GM12878 (cell line): ENCODE measurements at regions not wholly inside any gene's neighbourhood (a gene's known extent, or its start where the extent isn't known, plus 50 kb on each side); places are given as distances from the start of the nearest gene placed in this dataset.

ENCODE experiments used
- ATAC-seq: fragments of 200-7000 bp; cut with Tn5 transposase; 3 replicates; pipeline ENCODE4 v1.9.1; 2020; ENCODE audit warnings: mild to moderate bottlenecking, moderate library complexity
- BruUV-seq: library from RNA; stranded (reverse); fragments of 400-500 nt; replicated peaks from 2 replicates; lab custom pipeline; 2021; lab: Mats Ljungman, UMichigan
- CTCF ChIA-PET: fragments of 300-600 bp; sonication (Branson Sonifier 250); formaldehyde crosslinking; extraction: SDS; loops from one replicate; lab custom pipeline; 2021; ENCODE audit warnings: inconsistent platforms; lab: Yijun Ruan, JAX
- POLR2A ChIA-PET: fragments of 350-600 bp; formaldehyde crosslinking; extraction: SDS; loops from one replicate; lab custom pipeline; 2021; ENCODE audit warnings: inconsistent platforms; lab: Charles Lee
- RAD21 ChIA-PET: fragments of 300-600 bp; sonication (Branson Sonifier 250); formaldehyde crosslinking; loops from one replicate; lab custom pipeline; 2023; ENCODE audit warnings: antibody characterized with exemption; ENCODE audit not compliant: unreplicated experiment; lab: Charles Lee
- SMC1A ChIA-PET: fragments of 300-600 bp; sonication (Branson Sonifier 250); formaldehyde crosslinking; loops from one replicate; lab custom pipeline; 2023; ENCODE audit not compliant: unreplicated experiment, uncharacterized antibody; lab: Charles Lee
- DNase-seq: peaks from one replicate; pipeline ENCODE4 v3.0.0-alpha.2; 2011; ENCODE audit warnings: low read depth, low spot score
- FAIRE-seq: peaks from 3 replicates; lab custom pipeline; 2011; peaks lifted over from hg19 to GRCh38; lab: Jason Lieb, UNC
- H2AFZ ChIP-seq: 2 replicates; pipeline ENCODE4 v1.6.0; 2011; ENCODE audit warnings: low read depth, low read length, control low read depth; ENCODE audit not compliant: control insufficient read depth
- H3K27ac ChIP-seq: 2 replicates; pipeline ENCODE4 v1.5.1; 2011; ENCODE audit warnings: control low read depth; ENCODE audit not compliant: control insufficient read depth, insufficient read depth
- H3K27me3 ChIP-seq, 2 experiments: replicated peaks in 1 of 2; 2 replicates each; pipeline versions ENCODE4 v1.6.0 to v1.6.1; 2011; ENCODE audit warnings: low read length in 1 of 2; ENCODE audit not compliant: control insufficient read depth in 2 of 2, insufficient read depth in 2 of 2
- H3K36me3 ChIP-seq, 2 experiments: 2 replicates each; pipeline ENCODE4 v1.5.1; 2011; ENCODE audit warnings: low read length in 1 of 2; ENCODE audit not compliant: control insufficient read depth in 2 of 2, insufficient read depth in 2 of 2
- H3K4me1 ChIP-seq: 2 replicates; pipeline ENCODE4 v1.6.1; 2011; ENCODE audit warnings: mild to moderate bottlenecking, low read length, moderate library complexity, mixed read lengths; ENCODE audit not compliant: control insufficient read depth, insufficient read depth
- H3K4me2 ChIP-seq: 2 replicates; pipeline ENCODE4 v1.6.0; 2011; ENCODE audit warnings: control low read depth; ENCODE audit not compliant: control insufficient read depth, insufficient read depth
- H3K4me3 ChIP-seq: fragments of 200-600 bp; sonication (generic); 2 replicates; pipeline ENCODE4 v1.5.1; 2016
- H3K79me2 ChIP-seq: 2 replicates; pipeline ENCODE4 v1.6.0; 2011; ENCODE audit warnings: low read length; ENCODE audit not compliant: control insufficient read depth, insufficient read depth
- H3K9ac ChIP-seq: 2 replicates; pipeline ENCODE4 v1.8.0; 2011; ENCODE audit warnings: low read length, control low read depth, mixed read lengths; ENCODE audit not compliant: control insufficient read depth, insufficient read depth
- H3K9me3 ChIP-seq: replicated peaks from 3 replicates; pipeline ENCODE4 v1.5.1; 2011; ENCODE audit warnings: mild to moderate bottlenecking, low read length; ENCODE audit not compliant: control insufficient read depth, insufficient read depth
- H4K20me1 ChIP-seq: 2 replicates; pipeline ENCODE4 v1.6.0; 2011; ENCODE audit not compliant: control insufficient read depth, insufficient read depth
- CREB1 ChIP-seq: IDR thresholded peaks from 2 replicates; pipeline ENCODE4 v1.6.1; 2012; ENCODE audit warnings: low read depth, mild to moderate bottlenecking, inconsistent platforms
- SRF ChIP-seq, 2 experiments: IDR thresholded peaks; 2 replicates each; pipeline ENCODE4 v1.6.1; 2011; ENCODE audit warnings: low read depth in 2 of 2, low read length in 2 of 2, mild to moderate bottlenecking in 1 of 2, moderate library complexity in 1 of 2
- TCF3 ChIP-seq: IDR thresholded peaks from 2 replicates; pipeline ENCODE4 v1.6.1; 2012; ENCODE audit warnings: low read depth, mild to moderate bottlenecking, low read length, borderline replicate concordance; ENCODE audit not compliant: insufficient read depth
- ZNF384 ChIP-seq: IDR thresholded peaks from 2 replicates; pipeline ENCODE4 v1.6.1; 2012; ENCODE audit warnings: low read depth, mild to moderate bottlenecking, low read length, improper control_type of control experiment, borderline replicate concordance
- WGBS: methylation state at CpG from one replicate; pipeline ENCODE4 v1.1.6; 2016; ENCODE audit warnings: low lambda C conversion rate; ENCODE audit not compliant: insufficient replicate concordance, insufficient coverage; ENCODE audit errors: missing lambda C conversion rate; 5-methylcytosine and 5-hydroxymethylcytosine counted together
- in situ Hi-C: fragments of 300-500 bp; cut with MboI; formaldehyde crosslinking; loops from 9 replicates; pipeline ENCODE4 v1.14.3; 2018; ENCODE audit warnings: mixed read lengths
- intact Hi-C: fragments of 100-400 bp; cut with micrococcal nuclease; formaldehyde crosslinking; loops from one replicate; pipeline ENCODE4 v1.14.2; 2022; ENCODE audit not compliant: unreplicated experiment
- TF ChIP-seq, protein P1 (sequence below): fragments of 450-650 bp; IDR thresholded peaks from 2 replicates; pipeline ENCODE4 v1.6.1; 2017; ENCODE audit warnings: mild to moderate bottlenecking, moderate library complexity
- TF ChIP-seq, protein P2 (sequence below): fragments of 150-350 bp; IDR thresholded peaks from 2 replicates; pipeline ENCODE4 v1.6.1; 2016; ENCODE audit warnings: low read depth, low read length

DNA sequence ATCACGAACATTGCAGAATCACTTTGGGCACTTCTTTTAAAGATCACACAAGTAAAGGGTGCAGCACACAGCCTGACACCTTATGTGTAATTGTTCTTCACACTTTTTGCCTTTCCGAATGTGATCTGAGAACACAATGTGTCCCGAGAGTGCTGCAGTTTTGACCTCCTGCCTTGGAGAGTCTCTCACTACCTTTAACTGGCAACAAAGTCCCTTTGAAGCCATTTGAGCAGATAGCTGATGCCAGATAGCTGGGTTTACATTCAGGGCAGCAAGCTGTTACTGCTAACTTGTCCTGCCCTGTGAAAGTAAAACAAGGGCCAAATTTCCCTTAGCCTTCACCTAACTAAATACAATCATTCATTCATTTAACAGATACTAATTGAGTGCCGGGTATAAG, 411.0 kb upstream of the DYNLRB2 start:
- ATAC-seq (no peak), FAIRE-seq (no peak), DNase-seq (no peak)
- intact Hi-C loops (no loop called here), in situ Hi-C loops (no loop called here)
- TF ChIP-seq TCF3 = no peak
- no peak for TF ChIP-seq ZNF384
- TF ChIP-seq, protein P1, sequence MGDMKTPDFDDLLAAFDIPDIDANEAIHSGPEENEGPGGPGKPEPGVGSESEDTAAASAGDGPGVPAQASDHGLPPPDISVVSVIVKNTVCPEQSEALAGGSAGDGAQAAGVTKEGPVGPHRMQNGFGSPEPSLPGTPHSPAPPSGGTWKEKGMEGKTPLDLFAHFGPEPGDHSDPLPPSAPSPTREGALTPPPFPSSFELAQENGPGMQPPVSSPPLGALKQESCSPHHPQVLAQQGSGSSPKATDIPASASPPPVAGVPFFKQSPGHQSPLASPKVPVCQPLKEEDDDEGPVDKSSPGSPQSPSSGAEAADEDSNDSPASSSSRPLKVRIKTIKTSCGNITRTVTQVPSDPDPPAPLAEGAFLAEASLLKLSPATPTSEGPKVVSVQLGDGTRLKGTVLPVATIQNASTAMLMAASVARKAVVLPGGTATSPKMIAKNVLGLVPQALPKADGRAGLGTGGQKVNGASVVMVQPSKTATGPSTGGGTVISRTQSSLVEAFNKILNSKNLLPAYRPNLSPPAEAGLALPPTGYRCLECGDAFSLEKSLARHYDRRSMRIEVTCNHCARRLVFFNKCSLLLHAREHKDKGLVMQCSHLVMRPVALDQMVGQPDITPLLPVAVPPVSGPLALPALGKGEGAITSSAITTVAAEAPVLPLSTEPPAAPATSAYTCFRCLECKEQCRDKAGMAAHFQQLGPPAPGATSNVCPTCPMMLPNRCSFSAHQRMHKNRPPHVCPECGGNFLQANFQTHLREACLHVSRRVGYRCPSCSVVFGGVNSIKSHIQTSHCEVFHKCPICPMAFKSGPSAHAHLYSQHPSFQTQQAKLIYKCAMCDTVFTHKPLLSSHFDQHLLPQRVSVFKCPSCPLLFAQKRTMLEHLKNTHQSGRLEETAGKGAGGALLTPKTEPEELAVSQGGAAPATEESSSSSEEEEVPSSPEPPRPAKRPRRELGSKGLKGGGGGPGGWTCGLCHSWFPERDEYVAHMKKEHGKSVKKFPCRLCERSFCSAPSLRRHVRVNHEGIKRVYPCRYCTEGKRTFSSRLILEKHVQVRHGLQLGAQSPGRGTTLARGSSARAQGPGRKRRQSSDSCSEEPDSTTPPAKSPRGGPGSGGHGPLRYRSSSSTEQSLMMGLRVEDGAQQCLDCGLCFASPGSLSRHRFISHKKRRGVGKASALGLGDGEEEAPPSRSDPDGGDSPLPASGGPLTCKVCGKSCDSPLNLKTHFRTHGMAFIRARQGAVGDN = no peak
- H3K9ac ChIP-seq = no peak overlapping the region
- SMC1A ChIA-PET = no interaction called here
- H3K9me3 ChIP-seq = no peaks in the 10 kb centered on the region
- no peaks in the 10 kb centered on the region for H3K79me2 ChIP-seq
- no peaks in the 10 kb centered on the region for H4K20me1 ChIP-seq
- no peak overlapping the region for H3K4me2 ChIP-seq
- POLR2A ChIA-PET = interaction anchor here (0.6 kb wide), 1 partner anchor 20 kb away, joined by 3 read pairs; no protein-coding TSS in a partner anchor
- H3K27me3 ChIP-seq = no peaks in the 10 kb centered on the region
- RAD21 ChIA-PET = no interaction called here
- CTCF ChIA-PET = no interaction called here
- H3K4me3 ChIP-seq = no peak overlapping the region
- H3K36me3 ChIP-seq = no peaks in the 10 kb centered on the region
- WGBS = 32% methylated on average over 4 of the region's 4 CpGs
- H3K27ac ChIP-seq = no peak overlapping the region
- no peak overlapping the region for H2AFZ ChIP-seq
- no TSS peak for BruUV-seq
- no peaks in the 10 kb centered on the region for H3K4me1 ChIP-seq

DNA sequence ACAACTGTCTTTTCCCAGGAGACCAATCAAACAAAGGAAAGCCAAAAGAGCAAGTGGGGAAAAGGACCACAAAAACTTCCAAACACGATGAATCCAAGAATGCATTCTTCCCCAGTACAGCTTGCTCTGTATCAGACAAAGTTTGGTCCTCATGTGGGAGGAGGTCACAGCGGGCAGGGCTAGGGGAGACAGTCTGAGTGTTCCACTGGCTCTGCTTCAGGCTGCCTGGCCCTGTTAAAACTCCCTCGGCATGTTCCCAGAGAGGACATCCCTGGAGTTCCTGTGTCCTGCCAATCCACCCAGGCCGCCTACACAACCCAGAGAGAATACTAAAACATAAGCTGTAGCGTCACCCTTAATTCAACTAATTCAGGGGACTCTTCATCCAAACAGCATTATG, 415.1 kb upstream of the DYNLRB2 start:
- RAD21 ChIA-PET = no interaction called here
- Histone ChIP-seq H3K27ac (no peak overlapping the region), H3K36me3 (no peaks in the 10 kb centered on the region), H4K20me1 (no peaks in the 10 kb centered on the region), H3K79me2 (no peaks in the 10 kb centered on the region), H3K9me3 (no peaks in the 10 kb centered on the region), H3K9ac (no peak overlapping the region), H3K4me2 (no peak overlapping the region), H2AFZ (no peak overlapping the region), H3K4me1 (no peaks in the 10 kb centered on the region), H3K27me3 (no peaks in the 10 kb centered on the region), H3K4me3 (no peak overlapping the region)
- 22% methylated on average over 5 of the region's 5 CpGs for WGBS
- in situ Hi-C loops = no loop called here
- intact Hi-C loops = no loop called here
- FAIRE-seq = no peak
- CTCF ChIA-PET = no interaction called here
- SMC1A ChIA-PET = no interaction called here
- POLR2A ChIA-PET = no interaction called here
- ATAC-seq = no peak
- DNase-seq = no peak
- BruUV-seq = no TSS peak
- TF ChIP-seq SRF (IDR thresholded peaks at IDR 0.05; ENCODE audit: low read depth in 2 of 2, low read length in 2 of 2) = no peak
- TF ChIP-seq CREB1 = no peak
- TF ChIP-seq, protein P2, sequence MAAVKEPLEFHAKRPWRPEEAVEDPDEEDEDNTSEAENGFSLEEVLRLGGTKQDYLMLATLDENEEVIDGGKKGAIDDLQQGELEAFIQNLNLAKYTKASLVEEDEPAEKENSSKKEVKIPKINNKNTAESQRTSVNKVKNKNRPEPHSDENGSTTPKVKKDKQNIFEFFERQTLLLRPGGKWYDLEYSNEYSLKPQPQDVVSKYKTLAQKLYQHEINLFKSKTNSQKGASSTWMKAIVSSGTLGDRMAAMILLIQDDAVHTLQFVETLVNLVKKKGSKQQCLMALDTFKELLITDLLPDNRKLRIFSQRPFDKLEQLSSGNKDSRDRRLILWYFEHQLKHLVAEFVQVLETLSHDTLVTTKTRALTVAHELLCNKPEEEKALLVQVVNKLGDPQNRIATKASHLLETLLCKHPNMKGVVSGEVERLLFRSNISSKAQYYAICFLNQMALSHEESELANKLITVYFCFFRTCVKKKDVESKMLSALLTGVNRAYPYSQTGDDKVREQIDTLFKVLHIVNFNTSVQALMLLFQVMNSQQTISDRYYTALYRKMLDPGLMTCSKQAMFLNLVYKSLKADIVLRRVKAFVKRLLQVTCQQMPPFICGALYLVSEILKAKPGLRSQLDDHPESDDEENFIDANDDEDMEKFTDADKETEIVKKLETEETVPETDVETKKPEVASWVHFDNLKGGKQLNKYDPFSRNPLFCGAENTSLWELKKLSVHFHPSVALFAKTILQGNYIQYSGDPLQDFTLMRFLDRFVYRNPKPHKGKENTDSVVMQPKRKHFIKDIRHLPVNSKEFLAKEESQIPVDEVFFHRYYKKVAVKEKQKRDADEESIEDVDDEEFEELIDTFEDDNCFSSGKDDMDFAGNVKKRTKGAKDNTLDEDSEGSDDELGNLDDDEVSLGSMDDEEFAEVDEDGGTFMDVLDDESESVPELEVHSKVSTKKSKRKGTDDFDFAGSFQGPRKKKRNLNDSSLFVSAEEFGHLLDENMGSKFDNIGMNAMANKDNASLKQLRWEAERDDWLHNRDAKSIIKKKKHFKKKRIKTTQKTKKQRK = no peak
